ENCODE measurements at regions not wholly inside any gene's neighbourhood (a gene's known extent, or its start where the extent isn't known, plus 50 kb on each side); places are given as distances from the start of the nearest gene placed in this dataset.
A peak's percentile ranks its signal among the peaks of the same experiment; 100 is the strongest.

DNA sequence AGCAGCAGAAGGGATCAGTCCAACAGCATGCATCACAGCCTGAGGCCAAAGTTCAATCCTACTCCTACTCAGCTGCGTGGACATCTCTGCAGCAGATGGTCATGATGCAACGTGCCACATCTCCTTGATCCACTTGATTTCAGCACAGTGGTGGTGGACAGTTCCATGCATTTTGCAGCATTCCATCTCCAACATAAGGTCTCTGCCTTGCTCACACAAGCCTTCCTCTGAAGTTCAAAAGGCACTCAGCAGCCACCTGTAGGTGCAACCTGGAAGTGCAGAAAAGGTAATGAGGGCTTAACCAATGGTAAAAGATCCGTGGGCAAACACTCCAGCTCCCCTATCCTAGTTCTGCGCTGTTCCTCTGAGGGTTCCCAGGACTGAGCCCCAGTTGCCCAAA, 57.5 kb upstream of the CHCHD3 start:
- Histone ChIP-seq H3K79me2 (ENCODE audit: control insufficient read depth, insufficient read depth, low read length) (no peaks in the 10 kb centered on the region), H2AFZ (ENCODE audit: control insufficient read depth, low read depth, low read length) (no peak overlapping the region), H3K4me1 (ENCODE audit: control insufficient read depth, insufficient read depth, low read length) (no peaks in the 10 kb centered on the region), H3K9me3 (replicated peaks; ENCODE audit: control insufficient read depth, insufficient read depth, low read length) (no peaks in the 10 kb centered on the region), H3K27ac (ENCODE audit: control insufficient read depth, insufficient read depth) (no peak overlapping the region), H3K4me2 (ENCODE audit: control insufficient read depth, insufficient read depth) (no peak overlapping the region), H4K20me1 (ENCODE audit: control insufficient read depth, insufficient read depth) (no peaks in the 10 kb centered on the region), H3K36me3 (ENCODE audit: control insufficient read depth in 2 of 2, insufficient read depth in 2 of 2, low read length in 1 of 2) (no peaks in the 10 kb centered on the region), H3K4me3 (no peak overlapping the region), H3K9ac (ENCODE audit: control insufficient read depth, insufficient read depth, low read length) (no peak overlapping the region), H3K27me3 (replicated peaks in 1 of 2; ENCODE audit: control insufficient read depth in 2 of 2, insufficient read depth in 2 of 2, low read length in 1 of 2) (peaks cover 0 to 5% of the 10 kb centered on the region in 2 experiments; a peak in 1 of 4 replicates)
- FAIRE-seq (no peak), ATAC-seq (no peak), DNase-seq (ENCODE audit: low read depth, low spot score) (no peak)
- intact Hi-C loops (cut with micrococcal nuclease; ENCODE audit: unreplicated experiment) (no loop called here), in situ Hi-C loops (cut with MboI) (no loop called here)
- RAD21 ChIA-PET (ENCODE audit: unreplicated experiment), result no interaction called here
- CTCF ChIA-PET, result no interaction called here
- no TSS peak for BruUV-seq (replicated peaks)
- POLR2A ChIA-PET, result no interaction called here
- SMC1A ChIA-PET (ENCODE audit: uncharacterized antibody, unreplicated experiment), result interaction anchor here (0.7 to 1.1 kb wide), 3 partner anchors 13 to 289 kb away, joined by 3 to 4 read pairs (median 3); no protein-coding TSS in a partner anchor
- TF ChIP-seq, protein P1, sequence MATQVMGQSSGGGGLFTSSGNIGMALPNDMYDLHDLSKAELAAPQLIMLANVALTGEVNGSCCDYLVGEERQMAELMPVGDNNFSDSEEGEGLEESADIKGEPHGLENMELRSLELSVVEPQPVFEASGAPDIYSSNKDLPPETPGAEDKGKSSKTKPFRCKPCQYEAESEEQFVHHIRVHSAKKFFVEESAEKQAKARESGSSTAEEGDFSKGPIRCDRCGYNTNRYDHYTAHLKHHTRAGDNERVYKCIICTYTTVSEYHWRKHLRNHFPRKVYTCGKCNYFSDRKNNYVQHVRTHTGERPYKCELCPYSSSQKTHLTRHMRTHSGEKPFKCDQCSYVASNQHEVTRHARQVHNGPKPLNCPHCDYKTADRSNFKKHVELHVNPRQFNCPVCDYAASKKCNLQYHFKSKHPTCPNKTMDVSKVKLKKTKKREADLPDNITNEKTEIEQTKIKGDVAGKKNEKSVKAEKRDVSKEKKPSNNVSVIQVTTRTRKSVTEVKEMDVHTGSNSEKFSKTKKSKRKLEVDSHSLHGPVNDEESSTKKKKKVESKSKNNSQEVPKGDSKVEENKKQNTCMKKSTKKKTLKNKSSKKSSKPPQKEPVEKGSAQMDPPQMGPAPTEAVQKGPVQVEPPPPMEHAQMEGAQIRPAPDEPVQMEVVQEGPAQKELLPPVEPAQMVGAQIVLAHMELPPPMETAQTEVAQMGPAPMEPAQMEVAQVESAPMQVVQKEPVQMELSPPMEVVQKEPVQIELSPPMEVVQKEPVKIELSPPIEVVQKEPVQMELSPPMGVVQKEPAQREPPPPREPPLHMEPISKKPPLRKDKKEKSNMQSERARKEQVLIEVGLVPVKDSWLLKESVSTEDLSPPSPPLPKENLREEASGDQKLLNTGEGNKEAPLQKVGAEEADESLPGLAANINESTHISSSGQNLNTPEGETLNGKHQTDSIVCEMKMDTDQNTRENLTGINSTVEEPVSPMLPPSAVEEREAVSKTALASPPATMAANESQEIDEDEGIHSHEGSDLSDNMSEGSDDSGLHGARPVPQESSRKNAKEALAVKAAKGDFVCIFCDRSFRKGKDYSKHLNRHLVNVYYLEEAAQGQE (IDR thresholded peaks at IDR 0.05; ENCODE audit: low read depth, low read length), result peak; percentile 73; the same call in 1 of the 2 replicates
- TF ChIP-seq CBFB (IDR thresholded peaks at IDR 0.05; ENCODE audit: low read depth), result no peak
- TF ChIP-seq FOS (IDR thresholded peaks at IDR 0.05; ENCODE audit: borderline replicate concordance, extremely low read depth, insufficient read length), result no peak
- no peak for TF ChIP-seq HDAC2 (IDR thresholded peaks at IDR 0.05)
- no peak for TF ChIP-seq NBN (IDR thresholded peaks at IDR 0.05)
- TF ChIP-seq NR2F1 (conservative IDR thresholded peaks at IDR 0.05), result no peak
- TF ChIP-seq, protein P2, sequence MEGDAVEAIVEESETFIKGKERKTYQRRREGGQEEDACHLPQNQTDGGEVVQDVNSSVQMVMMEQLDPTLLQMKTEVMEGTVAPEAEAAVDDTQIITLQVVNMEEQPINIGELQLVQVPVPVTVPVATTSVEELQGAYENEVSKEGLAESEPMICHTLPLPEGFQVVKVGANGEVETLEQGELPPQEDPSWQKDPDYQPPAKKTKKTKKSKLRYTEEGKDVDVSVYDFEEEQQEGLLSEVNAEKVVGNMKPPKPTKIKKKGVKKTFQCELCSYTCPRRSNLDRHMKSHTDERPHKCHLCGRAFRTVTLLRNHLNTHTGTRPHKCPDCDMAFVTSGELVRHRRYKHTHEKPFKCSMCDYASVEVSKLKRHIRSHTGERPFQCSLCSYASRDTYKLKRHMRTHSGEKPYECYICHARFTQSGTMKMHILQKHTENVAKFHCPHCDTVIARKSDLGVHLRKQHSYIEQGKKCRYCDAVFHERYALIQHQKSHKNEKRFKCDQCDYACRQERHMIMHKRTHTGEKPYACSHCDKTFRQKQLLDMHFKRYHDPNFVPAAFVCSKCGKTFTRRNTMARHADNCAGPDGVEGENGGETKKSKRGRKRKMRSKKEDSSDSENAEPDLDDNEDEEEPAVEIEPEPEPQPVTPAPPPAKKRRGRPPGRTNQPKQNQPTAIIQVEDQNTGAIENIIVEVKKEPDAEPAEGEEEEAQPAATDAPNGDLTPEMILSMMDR (IDR thresholded peaks at IDR 0.05 in 2 of 3, conservative IDR thresholded peaks at IDR 0.05 in 1 of 3; ENCODE audit: control insufficient read depth in 2 of 3, extremely low read depth in 1 of 3, insufficient read depth in 1 of 3, low read depth in 3 of 3, low read length in 3 of 3), result peak in 2 of 3 experiments; percentile 13 to 25; a peak in 2 of 6 replicates
- no peak for TF ChIP-seq RFX5 (IDR thresholded peaks at IDR 0.05; ENCODE audit: low read depth, low read length)
- no peak for TF ChIP-seq NFXL1 (IDR thresholded peaks at IDR 0.05; ENCODE audit: borderline replicate concordance)
- TF ChIP-seq BCL11A (IDR thresholded peaks at IDR 0.05; ENCODE audit: low read depth, low read length), result no peak
- peak; percentile 3; the same call in 1 of the 2 replicates for TF ChIP-seq SMC3 (IDR thresholded peaks at IDR 0.05; ENCODE audit: borderline replicate concordance, low read length)
- no peak for TF ChIP-seq ZNF384 (IDR thresholded peaks at IDR 0.05; ENCODE audit: borderline replicate concordance, low read depth, low read length)
- peak; percentile 19; the same call in 1 of the 2 replicates for TF ChIP-seq RAD21 (IDR thresholded peaks at IDR 0.05; ENCODE audit: insufficient read depth, low read depth, low read length)
- WGBS (ENCODE audit: insufficient coverage, insufficient replicate concordance, low lambda C conversion rate, missing lambda C conversion rate), result 49% methylated on average over 4 of the region's 4 CpGs

Measured in GM12878 (cell line).